PC-9 (cell line): ENCODE measurements at regions not wholly inside any gene's neighbourhood (a gene's known extent, or its start where the extent isn't known, plus 50 kb on each side); places are given as distances from the start of the nearest gene placed in this dataset.

Source experiments
- BruUV-seq: library from RNA; stranded (reverse); fragments of 400-500 nt; replicated peaks from 2 replicates; lab custom pipeline; 2021; lab: Mats Ljungman, UMichigan
- CTCF ChIA-PET: fragments of 300-600 bp; sonication (Branson Sonifier 250); formaldehyde crosslinking; loops from one replicate; lab custom pipeline; 2022; ENCODE audit warnings: antibody characterized with exemption; lab: Charles Lee
- POLR2A ChIA-PET: fragments of 300-600 bp; sonication (Branson Sonifier 250); formaldehyde crosslinking; loops from one replicate; lab custom pipeline; 2022; ENCODE audit warnings: antibody characterized with exemption; ENCODE audit not compliant: unreplicated experiment; lab: Charles Lee
- DNase-seq, 2 experiments: peaks; one replicate each; pipeline versions ENCODE4 v3.0.0 to v3.0.0-alpha.2; 2015 to 2022; ENCODE audit warnings: mixed read lengths in 1 of 2
- H2AFZ ChIP-seq: fragments of 200-600 bp; sonication (generic); 2 replicates; pipeline ENCODE4 v1.8.1; 2017; ENCODE audit warnings: antibody characterized with exemption
- H3F3A ChIP-seq: fragments of 200-600 bp; sonication (generic); 2 replicates; pipeline ENCODE4 v1.8.1; 2017; ENCODE audit warnings: antibody characterized with exemption, mild to moderate bottlenecking, low read depth; ENCODE audit not compliant: insufficient read depth
- H3K27ac ChIP-seq: fragments of 200-600 bp; sonication (generic); 2 replicates; pipeline ENCODE4 v1.6.1; 2016; ENCODE audit warnings: mixed run types
- H3K27me3 ChIP-seq: fragments of 200-600 bp; sonication (generic); 2 replicates; pipeline ENCODE4 v1.6.1; 2016; ENCODE audit warnings: low read depth, mixed run types; ENCODE audit not compliant: insufficient read depth
- H3K36me3 ChIP-seq: fragments of 200-600 bp; sonication (generic); 2 replicates; pipeline ENCODE4 v1.6.1; 2016; ENCODE audit warnings: low read depth, mixed run types
- H3K4me1 ChIP-seq: fragments of 200-600 bp; sonication (generic); replicated peaks from 2 replicates; pipeline ENCODE4 v1.6.1; 2016; ENCODE audit warnings: mixed run types; ENCODE audit not compliant: insufficient read depth
- H3K4me2 ChIP-seq: fragments of 200-600 bp; sonication (generic); 2 replicates; pipeline ENCODE4 v1.6.1; 2017; ENCODE audit warnings: mixed run types
- H3K4me3 ChIP-seq: fragments of 200-600 bp; sonication (generic); 2 replicates; pipeline ENCODE4 v1.6.1; 2016; ENCODE audit warnings: mixed run types
- H3K79me2 ChIP-seq: fragments of 200-600 bp; sonication (generic); 2 replicates; pipeline ENCODE4 v1.6.1; 2017; ENCODE audit warnings: low read depth, mixed run types
- H3K9me2 ChIP-seq: fragments of 200-600 bp; sonication (generic); 2 replicates; pipeline ENCODE4 v1.8.1; 2017; ENCODE audit warnings: mild to moderate bottlenecking; ENCODE audit not compliant: insufficient read depth
- H3K9me3 ChIP-seq: fragments of 200-600 bp; sonication (generic); 2 replicates; pipeline ENCODE4 v1.8.1; 2016; ENCODE audit warnings: low read depth; ENCODE audit not compliant: insufficient read depth
- H4K20me1 ChIP-seq: fragments of 200-600 bp; sonication (generic); 2 replicates; pipeline ENCODE4 v1.8.1; 2017; ENCODE audit not compliant: insufficient read depth
- CTCF ChIP-seq: fragments of 200-600 bp; sonication (generic); conservative IDR thresholded peaks from 2 replicates; pipeline ENCODE4 v1.6.1; 2017; ENCODE audit warnings: mixed run types, antibody characterized with exemption, mild to moderate bottlenecking, moderate library complexity
- EZH2 ChIP-seq: fragments of 200-600 bp; sonication (generic); IDR thresholded peaks from 2 replicates; pipeline ENCODE4 v1.8.0; 2017; ENCODE audit warnings: antibody characterized with exemption, low read depth
- intact Hi-C: fragments of 100-400 bp; cut with micrococcal nuclease; formaldehyde crosslinking; loops from one replicate; pipeline ENCODE4 v1.10.0; 2022; ENCODE audit not compliant: unreplicated experiment

GRCh38 chr13:80955501-80955900 is 614.6 kb upstream of the SPRY2 start:
- H3K4me3 ChIP-seq, result no peak overlapping the region
- ChIA-PET POLR2A (no interaction called here), CTCF (no interaction called here)
- no peaks in the 10 kb centered on the region for H3K9me3 ChIP-seq
- no peaks in the 10 kb centered on the region for H3K9me2 ChIP-seq
- intact Hi-C loops, result no loop called here
- no peak overlapping the region for H3K27ac ChIP-seq
- DNase-seq, result no peak
- no peak overlapping the region for H3K4me2 ChIP-seq
- H4K20me1 ChIP-seq, result no peaks in the 10 kb centered on the region
- no TSS peak for BruUV-seq
- H3K4me1 ChIP-seq, result no peaks in the 10 kb centered on the region
- H3K27me3 ChIP-seq, result no peaks in the 10 kb centered on the region
- TF ChIP-seq EZH2, result no peak
- TF ChIP-seq CTCF, result no peak
- H3K79me2 ChIP-seq, result no peaks in the 10 kb centered on the region
- H2AFZ ChIP-seq, result no peak overlapping the region
- H3F3A ChIP-seq, result no peaks in the 10 kb centered on the region
- H3K36me3 ChIP-seq, result no peaks in the 10 kb centered on the region

GRCh38 chr13:80952158-80952557 is 611.2 kb upstream of the SPRY2 start:
- Histone ChIP-seq H3K4me2 (no peak overlapping the region), H3K27me3 (no peaks in the 10 kb centered on the region), H3K27ac (no peak overlapping the region), H3F3A (no peaks in the 10 kb centered on the region), H3K4me1 (no peaks in the 10 kb centered on the region), H3K79me2 (no peaks in the 10 kb centered on the region), H3K9me2 (no peaks in the 10 kb centered on the region), H2AFZ (no peak overlapping the region), H3K36me3 (no peaks in the 10 kb centered on the region), H4K20me1 (no peaks in the 10 kb centered on the region), H3K4me3 (no peak overlapping the region), H3K9me3 (no peaks in the 10 kb centered on the region)
- BruUV-seq, result no TSS peak
- TF ChIP-seq CTCF (no peak), EZH2 (no peak)
- ChIA-PET POLR2A (no interaction called here), CTCF (no interaction called here)
- intact Hi-C loops, result no loop called here
- no peak for DNase-seq

GRCh38 chr13:80946008-80946802 is 605.3 kb upstream of the SPRY2 start:
- DNase-seq, result no peak
- POLR2A ChIA-PET, result no interaction called here
- Histone ChIP-seq H3K27me3 (no peaks in the 10 kb centered on the region), H3K4me1 (no peaks in the 10 kb centered on the region), H3K79me2 (no peaks in the 10 kb centered on the region), H3K4me2 (no peak overlapping the region), H4K20me1 (no peaks in the 10 kb centered on the region), H2AFZ (no peak overlapping the region), H3K9me3 (no peaks in the 10 kb centered on the region), H3K9me2 (no peaks in the 10 kb centered on the region), H3K36me3 (no peaks in the 10 kb centered on the region), H3K27ac (no peak overlapping the region), H3F3A (no peaks in the 10 kb centered on the region), H3K4me3 (no peak overlapping the region)
- TF ChIP-seq CTCF (no peak), EZH2 (no peak)
- no TSS peak for BruUV-seq
- intact Hi-C loops, result no loop called here
- CTCF ChIA-PET, result no interaction called here
